ENCODE measurements at regions not wholly inside any gene's neighbourhood (a gene's known extent, or its start where the extent isn't known, plus 50 kb on each side); places are given as distances from the start of the nearest gene placed in this dataset.

- no peak for DNase-seq
Measured at GRCh38 chr9:21565155-21565554, 83.0 kb upstream of the IFNE start.

- no peak for DNase-seq
Measured at GRCh38 chr9:21567926-21568325, 85.8 kb upstream of the IFNE start.

- no peak for DNase-seq
Measured at GRCh38 chr9:21568484-21568883, 86.4 kb upstream of the IFNE start.

- no peak for DNase-seq
Measured at GRCh38 chr9:21569721-21570120, 87.6 kb upstream of the IFNE start.

GRCh38 chr9:21570643-21571275, 88.6 kb upstream of the IFNE start:
- no peak for DNase-seq

GRCh38 chr9:21574261-21574660, 92.1 kb upstream of the IFNE start:
- no peak for DNase-seq

GRCh38 chr9:21576331-21577189, 94.4 kb upstream of the IFNE start:
- DNase-seq, result no peak

- DNase-seq, result no peak
Measured at GRCh38 chr9:21579247-21579671, 97.1 kb upstream of the IFNE start.

GRCh38 chr9:21579743-21580142, 97.6 kb upstream of the IFNE start:
- no peak for DNase-seq

GRCh38 chr9:21580636-21581378, 98.7 kb upstream of the IFNE start:
- DNase-seq, result no peak

- DNase-seq, result no peak
Measured at GRCh38 chr9:21583628-21584377, 101.7 kb upstream of the IFNE start.

- no peak for DNase-seq
Measured at GRCh38 chr9:21584890-21585289, 102.8 kb upstream of the IFNE start.

- no peak for DNase-seq
Measured at GRCh38 chr9:21585756-21586752, 103.9 kb upstream of the IFNE start.

GRCh38 chr9:21589344-21590056, 107.4 kb upstream of the IFNE start:
- no peak for DNase-seq

- no peak for DNase-seq
Measured at GRCh38 chr9:21590058-21590996, 108.2 kb upstream of the IFNE start.

GRCh38 chr9:21591221-21592062, 109.3 kb upstream of the IFNE start:
- no peak for DNase-seq

- no peak for DNase-seq
Measured at GRCh38 chr9:21592063-21592338, 109.9 kb upstream of the IFNE start.

GRCh38 chr9:21597284-21597683, 115.2 kb upstream of the IFNE start:
- no peak for DNase-seq

GRCh38 chr9:21598749-21599148, 116.6 kb upstream of the IFNE start:
- DNase-seq, result no peak

Measured in NCI-H2081 treated with DMSO at 0.1 percent for 48 hours (cell line).